ENCODE measurements at regions not wholly inside any gene's neighbourhood (a gene's known extent, or its start where the extent isn't known, plus 50 kb on each side); places are given as distances from the start of the nearest gene placed in this dataset.
"Not testable (repeated sequence)": the region's sequence is repeated elsewhere in the genome, so short reads cannot be mapped to it uniquely, and the experiment has no call there.

DNA sequence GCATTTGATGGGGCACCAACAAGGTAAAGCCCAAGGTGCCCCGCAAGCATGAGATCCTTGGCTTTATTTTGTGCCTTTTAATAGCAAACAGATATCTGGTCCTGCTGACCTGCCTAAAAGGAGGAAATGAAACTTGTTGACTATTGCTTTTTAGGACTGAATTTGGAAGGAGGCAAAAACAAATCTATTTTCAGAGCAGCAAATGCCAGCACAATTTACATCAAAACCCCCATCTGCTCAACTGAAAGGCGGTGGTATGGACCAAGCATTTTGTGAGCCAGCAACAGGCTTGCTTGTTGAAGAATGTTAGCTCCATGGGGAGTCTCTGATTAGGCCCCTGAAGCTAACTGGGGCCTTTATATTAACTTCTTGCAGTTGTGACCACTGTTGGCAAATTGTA, 192.6 kb upstream of the E2F8 start:
- no peak for DNase-seq (ENCODE audit: low spot score)

DNA sequence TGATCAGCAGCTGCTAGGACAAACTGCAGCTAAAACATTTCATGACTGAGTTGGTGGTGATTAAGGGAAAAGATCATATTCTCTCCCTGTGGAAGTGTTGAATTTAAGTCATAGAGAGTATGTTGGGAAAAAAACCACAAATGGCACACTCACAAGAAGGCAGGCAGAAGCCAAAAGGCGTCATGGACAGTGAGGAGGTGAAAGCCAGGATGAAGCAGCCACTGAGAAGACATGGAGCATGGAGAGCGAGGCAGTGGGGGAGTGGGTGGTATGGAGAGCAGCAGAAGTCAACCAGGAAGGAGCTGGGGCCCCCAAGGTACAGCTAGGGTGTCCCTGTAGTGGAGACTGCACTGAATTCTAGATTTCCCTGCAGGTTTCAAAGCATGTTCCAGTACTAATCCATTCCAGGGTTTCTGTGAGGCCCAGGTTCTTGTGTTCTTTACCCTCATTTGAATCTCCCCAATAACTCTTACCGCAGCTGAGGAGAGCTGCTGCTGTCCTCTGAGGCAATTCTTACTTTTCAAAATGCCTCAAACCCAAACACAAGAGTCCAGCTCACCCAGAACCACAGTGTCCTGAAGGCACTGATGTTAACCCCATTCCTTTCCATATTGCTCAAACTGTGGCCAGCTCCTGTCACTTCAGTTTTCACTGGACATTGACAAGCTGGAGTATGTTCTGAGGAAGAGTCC, 191.8 kb upstream of the E2F8 start:
- no peak for DNase-seq (ENCODE audit: low spot score)

DNA sequence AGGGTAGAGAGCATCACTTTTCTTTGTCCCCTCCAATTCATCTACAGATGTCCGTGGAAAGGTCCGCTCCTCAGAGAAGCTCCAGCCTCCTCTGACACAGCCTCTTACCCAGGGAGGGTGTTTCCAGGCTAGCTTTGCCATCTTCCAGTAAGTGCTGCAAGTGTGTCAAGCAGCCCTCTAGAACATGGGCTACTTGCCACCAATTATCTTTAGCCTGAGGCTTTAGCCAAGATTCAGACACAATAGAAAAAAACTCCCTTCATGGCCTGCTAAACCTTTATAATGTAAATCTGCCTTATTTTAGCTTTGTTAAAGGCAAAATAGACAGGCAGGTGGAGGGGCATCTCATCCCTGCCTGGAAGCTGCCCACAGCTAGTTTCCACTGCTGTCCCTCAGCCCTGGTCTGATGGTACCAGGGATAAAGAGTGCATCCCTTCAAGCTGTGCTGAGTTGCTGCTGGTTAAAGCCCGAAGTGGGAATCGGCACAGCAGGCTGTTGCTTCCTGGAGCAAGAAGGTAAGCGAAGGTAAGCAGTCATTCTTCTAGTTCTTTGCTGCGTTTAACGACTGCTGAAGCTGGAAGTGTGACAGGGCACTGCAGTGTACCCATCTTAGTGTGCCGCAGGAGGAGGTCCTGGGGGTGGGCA, 190.1 kb upstream of the E2F8 start:
- no peak for DNase-seq (ENCODE audit: low spot score)

DNA sequence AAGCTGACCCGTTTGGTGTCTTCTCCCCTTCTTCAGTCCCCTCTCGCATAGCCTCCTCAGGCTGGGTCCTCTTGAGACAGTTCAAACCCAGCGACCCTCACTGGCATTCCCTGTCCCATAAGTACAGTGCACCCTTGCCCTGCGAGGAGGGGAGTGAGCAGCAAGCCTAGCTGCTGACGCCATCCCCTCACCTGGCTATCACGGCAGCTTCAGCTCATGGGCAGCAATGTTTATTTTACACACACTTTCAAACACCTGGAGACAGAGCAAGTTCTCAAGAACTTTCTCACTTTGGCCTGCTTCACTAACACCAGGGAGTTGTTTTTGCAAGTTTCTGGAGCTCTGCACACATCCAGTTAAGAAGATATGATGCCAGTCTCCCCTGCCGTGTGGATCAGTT, 189.6 kb upstream of the E2F8 start:
- no peak for DNase-seq (ENCODE audit: low spot score)

DNA sequence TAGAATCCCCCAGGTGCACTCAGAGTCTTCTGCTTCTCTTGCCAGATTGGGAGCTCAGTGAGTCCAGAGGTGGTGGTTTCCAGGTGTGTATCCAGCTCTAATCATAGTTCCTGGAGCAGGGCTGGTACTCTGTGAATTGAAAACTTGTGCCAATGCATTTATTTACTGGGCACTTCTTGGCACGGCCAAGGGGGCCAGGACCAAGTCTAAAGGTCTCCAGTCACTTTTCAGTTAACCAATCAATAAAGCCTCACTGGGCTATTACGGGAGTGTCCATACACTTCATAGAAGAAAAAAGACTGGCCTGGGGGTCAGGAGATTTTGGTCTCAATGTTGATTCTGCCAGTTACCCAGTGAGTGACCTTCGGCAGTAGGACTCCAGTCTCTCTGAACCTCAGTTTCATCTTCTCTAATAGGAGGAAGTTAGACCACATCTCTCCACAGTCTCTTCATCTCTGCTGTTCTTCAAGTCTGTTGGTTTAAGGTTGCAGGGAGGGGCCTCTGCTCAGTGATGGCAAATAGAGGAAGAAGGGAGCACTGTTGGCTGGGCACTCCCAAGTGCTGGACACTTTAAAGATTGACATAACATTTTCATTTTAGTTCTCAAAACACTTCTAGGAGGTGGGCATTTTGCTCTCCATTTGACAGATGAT, 188.5 kb upstream of the E2F8 start:
- no peak for DNase-seq (ENCODE audit: low spot score)

DNA sequence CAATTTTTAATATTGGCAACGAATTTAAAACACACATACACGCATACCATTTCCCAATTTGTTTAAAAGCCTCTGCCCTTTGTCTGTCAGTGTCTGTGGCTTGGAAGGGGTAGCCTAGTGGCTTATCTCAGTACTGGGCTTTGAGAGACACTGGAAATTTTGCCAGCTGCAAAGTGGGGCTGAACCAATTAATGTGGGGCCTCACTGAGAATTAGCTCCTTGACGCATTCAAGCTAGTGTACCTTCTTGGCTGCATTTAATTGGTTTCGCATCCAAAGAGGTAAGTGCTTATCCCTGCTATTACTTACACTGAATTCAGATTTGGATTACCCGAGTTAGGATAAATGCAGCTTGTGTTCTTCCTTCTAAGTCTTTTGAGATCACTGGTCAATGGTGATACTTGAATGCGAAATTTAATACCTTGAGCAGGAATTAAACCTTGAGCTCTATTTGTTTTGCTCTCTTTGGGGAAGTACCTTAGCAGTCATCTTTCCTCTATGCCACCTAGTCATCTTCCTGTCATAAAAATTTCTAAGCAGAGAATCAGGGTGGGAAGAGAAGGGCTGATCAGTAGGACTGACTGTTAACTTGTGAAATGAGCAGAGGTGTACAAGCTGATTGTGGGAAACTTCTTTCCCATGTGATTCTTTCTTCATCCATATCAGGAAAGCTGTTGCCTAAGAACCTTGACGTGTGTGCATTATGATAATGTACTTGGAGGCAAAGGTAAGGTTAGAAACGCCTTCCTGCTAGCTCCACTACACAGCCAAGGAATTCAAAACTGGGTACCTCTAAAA, 187.7 kb upstream of the E2F8 start:
- DNase-seq (ENCODE audit: low spot score) = no peak

DNA sequence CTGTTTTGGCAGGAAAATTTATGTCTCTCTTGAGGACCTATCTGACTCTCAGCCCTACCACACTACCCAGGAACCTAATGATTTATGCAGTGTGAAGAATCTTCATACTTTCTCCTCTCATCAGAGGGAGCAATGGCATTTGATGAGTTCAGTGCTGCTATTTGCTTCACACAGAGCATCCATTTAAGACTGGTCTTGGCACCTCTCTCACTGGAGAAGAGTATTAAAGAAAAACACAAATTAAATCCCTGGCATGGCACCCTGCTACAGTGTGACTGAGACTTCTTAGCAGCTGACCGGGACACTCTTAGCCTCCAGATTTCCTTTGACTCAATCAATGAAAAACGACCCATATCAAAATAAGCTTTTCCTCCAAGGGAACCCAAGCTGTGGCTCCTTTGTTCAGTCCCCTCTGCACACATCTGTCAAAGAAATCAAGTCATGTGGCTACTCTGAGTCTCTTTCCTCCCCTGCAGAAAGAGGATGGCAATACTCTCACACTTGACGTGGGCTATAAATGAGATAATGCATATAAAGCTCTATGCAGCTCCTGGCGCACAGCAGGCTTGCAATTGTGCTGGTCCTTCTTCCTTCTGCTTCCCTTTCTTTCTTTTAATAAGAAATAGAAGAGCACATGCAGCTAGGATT, 186.1 kb upstream of the E2F8 start:
- DNase-seq (ENCODE audit: low spot score) = no peak

DNA sequence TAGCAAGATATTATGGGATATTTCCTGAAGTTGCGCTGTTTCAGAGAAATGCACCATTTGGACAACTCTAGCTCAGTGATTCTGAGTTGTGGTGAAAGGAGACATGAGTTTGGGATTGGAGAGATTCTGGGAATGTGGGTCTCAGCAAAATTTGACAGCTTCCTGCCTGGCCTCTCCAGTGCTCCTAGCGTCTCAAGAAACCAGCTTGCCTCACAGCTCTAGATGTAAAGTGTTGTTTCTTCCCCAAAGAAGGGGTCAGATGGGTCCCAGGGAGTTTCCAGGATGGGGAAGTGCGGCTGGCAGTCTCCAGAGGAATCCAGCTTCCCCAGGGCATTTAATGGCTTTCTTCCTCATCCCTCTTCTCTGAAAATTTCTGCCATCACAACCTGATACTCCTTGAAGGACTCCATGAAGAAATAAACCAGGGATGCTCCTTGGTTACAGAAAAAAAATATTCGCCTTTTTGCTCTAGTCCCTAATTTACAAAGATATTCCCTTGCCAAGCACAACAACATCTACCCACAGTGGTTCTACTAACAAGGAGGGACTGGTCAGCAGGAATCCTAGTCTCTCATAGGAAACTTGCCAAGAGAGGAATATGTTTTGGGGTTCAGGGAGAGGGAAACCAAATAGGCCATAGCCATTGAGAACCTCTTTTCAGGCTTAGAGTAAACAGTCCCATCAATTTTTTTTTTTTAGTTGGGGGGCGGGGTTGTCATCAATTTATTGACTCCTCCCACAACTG, 185.4 kb upstream of the E2F8 start:
- no peak for DNase-seq (ENCODE audit: low spot score)

DNA sequence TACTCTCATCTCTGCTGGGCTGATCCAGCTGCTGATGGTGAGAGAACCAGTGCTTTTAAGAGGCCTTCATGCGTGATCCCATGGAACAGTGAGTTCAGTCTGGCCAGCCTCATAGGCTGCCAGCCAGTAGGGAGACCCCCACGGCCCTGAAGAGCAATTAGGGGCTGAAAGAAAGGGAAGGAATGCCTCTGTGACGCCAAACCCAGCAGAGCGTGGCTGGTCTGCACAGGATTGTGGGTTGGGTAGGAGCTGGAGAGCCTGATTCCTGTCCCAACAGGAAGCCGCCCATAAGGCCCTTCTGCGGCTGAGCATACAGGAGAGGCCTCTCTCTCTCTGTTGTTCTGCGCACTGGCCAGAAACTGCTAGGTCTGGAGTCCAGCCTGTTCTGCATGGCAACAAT, 181.5 kb upstream of the E2F8 start:
- DNase-seq (ENCODE audit: low spot score) = no peak

DNA sequence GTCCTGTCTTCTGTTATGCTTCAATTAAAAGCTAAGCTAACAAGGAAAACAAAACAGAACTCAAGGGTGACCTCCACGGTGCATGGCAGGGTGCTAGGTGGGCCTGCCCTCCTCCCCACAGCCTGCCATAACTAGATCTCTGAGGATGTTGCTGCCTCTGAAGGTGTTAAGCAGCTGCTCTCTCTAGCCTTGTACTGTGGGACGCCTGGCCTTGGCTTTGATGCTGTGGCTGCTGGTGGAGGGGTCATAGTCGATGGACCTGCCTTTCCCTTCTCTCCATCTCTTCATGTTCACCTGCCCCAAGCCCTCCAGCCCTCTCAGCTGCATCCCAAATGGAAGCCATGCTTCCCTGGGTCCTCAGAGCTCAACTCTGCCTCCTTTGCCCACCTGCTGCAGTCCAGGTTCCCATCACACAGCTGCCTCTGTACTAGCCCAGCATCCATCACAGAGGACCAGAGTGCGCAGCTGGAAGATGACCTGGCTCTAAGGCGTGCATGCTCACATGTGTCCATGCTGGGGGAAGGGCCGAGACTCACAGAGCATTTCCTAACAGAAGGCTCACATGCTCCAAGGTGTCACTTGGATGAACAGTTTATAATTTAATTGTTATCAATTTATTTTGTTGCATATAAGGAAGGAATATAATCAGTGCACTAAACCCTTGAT, 180.3 kb upstream of the E2F8 start:
- DNase-seq (ENCODE audit: low spot score) = no peak

DNA sequence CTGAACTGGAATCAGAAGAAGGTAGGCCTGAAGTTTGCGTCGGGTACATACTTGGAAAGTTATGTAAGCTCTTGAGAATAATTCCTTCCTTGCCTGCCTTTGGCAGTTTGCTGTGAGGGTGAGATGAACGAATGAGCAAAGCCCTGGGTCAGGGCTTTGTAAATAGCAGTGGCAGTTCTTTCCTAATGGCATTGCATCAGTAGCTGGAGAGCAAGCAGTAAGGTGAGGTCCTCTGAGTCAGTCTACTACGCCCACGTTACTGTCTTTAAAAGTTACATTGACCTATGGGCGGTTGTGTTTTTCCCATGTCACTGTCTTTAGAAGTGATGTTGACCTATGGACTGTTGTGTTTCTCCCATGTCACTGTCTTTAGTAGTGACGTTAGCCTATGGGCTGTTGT, 179.1 kb upstream of the E2F8 start:
- DNase-seq (ENCODE audit: low spot score) = no peak

DNA sequence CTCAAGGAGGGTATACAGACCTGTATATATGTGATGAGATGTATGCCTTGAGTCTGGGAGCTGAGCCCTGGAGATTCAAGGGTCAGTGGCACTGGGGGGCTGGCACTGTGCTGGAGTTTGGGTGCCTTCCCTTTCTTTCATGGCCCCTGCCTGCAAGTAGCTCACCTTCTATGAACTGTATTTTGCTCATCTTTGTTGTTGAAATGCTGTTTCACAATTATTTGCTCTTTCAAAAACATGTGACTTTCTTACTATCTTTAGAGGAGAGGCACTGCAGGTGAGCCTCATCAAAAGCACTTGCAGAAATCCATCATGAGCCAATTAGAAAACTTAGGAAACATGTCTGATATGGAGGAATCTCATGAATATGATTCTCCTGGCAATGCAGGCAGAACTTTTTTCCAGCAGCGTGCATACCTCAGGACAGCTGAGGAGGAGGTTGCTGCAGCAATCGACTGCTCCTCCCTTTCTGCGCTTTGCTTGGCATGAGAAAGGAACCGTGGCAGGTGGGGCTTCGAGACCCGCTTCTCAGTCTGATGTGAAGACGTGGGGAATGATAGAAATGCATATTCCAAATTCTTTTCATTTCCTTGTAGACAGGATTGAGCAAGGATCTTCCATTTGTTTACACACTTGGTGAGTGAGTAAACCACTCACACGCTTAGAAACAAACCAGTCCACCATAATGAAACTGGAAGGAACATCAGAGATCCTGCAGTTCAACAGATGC, 178.4 kb upstream of the E2F8 start:
- peak; percentile 56 for DNase-seq (ENCODE audit: low spot score)

DNA sequence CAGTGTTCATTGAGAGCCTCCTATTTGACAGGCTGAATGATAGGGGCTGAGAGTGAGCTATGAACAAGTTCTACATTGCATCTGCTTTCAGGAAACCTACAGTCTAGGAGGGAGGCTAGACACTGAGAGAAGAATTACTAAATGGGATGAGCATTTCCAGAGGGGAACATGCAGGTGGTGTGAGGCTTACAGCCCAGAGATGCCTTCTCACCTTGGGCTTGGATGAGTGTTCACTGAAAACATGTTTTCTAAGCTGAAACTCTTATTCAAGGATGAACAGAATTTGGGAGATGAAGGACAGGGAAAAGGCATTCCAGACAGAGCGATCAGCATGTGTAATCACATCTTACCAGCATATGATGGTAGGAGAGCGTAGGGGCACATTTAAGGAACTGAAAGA, 177.5 kb upstream of the E2F8 start:
- no peak for DNase-seq (ENCODE audit: low spot score)

DNA sequence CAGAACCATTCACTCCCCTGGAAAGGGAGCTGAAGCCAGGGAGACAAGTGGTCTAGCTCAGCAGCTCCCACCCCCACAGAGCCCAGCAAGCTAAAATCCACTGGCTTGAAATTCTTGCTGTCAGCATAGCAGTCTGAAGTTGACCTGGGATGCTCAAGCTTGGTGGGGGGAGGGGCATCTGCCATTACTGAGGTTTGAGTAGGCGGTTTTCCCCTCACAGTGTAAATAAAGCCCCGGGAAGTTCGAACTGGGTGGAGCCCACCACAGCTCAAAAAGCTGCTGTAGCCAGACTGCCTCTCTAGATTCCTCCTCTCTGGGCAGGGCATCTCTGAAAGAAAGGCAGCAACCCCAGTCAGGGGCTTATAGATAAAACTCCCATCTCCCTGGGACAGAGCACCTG, 171.3 kb upstream of the E2F8 start:
- not testable (repeated sequence) for DNase-seq (ENCODE audit: low spot score)

DNA sequence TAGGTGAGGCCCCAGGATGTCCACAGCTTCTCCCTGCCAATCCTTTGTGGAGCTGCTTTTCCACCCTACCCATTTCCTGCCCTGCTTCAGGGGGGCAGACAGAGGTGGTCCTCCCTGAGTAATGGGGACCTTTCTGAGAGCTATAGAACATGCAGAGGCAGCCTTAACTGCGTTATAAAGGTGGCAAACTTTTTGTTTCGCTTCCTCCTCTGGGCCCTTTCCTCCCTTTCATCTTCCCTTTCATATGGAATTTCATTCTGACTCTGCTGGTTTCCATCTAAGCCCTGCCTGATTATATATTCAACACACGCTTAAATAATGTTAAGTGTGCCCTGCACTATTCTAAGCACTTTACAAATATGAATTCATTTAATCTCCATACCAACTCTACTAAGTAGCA, 169.3 kb upstream of the E2F8 start:
- no peak for DNase-seq (ENCODE audit: low spot score)

DNA sequence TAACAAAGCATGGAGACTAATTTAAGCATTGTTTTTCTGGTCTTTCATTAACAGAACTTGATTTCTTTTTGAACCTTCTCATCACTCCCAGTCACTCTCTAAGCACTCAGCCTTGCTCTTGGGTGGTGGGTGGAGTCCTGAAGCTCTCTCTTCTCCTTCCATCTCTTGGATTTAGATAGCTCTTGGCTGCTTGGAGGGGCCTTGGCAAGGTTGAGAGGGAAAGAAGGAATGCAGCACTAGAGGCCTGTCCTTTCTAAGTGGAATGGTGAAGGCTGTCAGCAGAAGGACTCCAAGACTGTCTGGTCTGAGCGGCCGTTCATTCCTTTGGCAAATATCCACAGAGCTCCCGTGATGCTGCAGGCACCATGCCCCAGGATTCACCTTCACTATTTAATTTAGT, 168.6 kb upstream of the E2F8 start:
- DNase-seq (ENCODE audit: low spot score) = no peak

DNA sequence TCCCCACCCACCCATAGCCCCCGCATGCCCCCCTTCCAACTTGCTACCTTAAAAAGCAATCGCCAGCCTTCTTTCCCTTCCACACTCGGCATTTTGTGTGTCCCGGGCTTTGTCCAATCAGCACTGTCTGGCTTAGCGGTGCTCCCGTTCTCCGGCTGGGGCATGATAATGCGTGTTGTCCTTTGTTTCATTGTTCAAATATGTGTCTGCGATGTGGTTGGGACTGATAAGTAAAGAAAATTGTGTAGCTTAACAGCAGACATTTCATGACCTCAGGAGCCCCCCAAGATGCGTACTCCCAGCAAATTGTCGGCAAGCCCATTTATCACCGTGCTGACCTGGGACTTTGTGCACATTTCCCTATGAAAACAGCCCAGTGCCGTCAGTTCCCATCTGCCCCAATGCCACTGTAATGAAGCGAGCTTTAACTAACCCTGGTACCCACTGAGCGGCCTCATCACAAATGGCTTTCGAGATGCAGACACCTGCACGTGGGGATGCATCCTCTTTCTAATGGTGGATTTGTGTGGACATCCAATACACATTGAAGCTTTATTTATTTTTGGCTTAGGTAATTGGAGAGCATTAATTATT, 167.0 kb upstream of the E2F8 start:
- no peak for DNase-seq (ENCODE audit: low spot score)

DNA sequence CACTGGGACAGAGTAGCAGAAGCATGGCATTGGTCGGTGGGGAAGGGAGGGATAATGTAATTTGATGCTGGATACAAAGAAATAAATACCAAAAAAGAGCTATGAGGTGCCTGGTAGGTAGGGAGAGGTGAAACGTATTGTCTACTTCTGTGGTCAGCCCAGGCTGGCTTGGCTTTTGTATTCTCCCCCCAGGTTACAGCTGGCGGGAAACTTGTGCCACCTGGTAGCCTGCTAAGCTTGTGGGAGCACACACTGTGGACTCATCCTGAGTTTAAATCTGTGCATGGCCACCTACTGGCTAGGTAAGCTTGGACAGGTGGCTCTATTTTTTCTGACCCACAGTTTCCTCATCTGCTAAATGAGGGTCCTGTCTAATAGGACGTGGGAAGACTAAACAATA, 165.2 kb upstream of the E2F8 start:
- DNase-seq (ENCODE audit: low spot score) = no peak

DNA sequence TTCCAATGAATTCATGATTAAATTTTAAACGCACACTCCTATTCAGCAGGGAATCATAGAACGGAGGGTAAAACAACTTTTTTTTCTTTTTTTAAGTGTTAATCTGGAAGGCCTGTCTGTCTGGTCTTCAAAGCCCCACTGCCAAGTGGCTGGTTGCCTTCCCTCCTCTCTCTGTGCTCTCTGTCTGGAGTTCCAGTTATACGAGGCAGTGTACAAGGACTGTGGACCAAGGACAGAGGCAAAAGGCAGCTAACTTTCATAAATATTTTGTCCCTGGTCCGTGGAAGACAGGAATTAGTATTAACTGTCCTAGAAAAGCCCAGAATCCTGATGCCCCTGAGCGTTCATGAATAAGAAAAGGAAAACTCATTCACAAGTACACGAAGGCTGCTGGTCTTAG, 164.0 kb upstream of the E2F8 start:
- DNase-seq (ENCODE audit: low spot score) = no peak

Data from hepatic stellate cell (primary cell).